NCI-H748 (cell line): ENCODE measurements at regions not wholly inside any gene's neighbourhood (a gene's known extent, or its start where the extent isn't known, plus 50 kb on each side); places are given as distances from the start of the nearest gene placed in this dataset.
"Not testable (repeated sequence)": the region's sequence is repeated elsewhere in the genome, so short reads cannot be mapped to it uniquely, and the experiment has no call there.

Experiments used
- DNase-seq: peaks from one replicate; lab custom pipeline; 2025; ENCODE audit not compliant: unreplicated experiment; lab: John Stamatoyannopoulos, UW

DNA sequence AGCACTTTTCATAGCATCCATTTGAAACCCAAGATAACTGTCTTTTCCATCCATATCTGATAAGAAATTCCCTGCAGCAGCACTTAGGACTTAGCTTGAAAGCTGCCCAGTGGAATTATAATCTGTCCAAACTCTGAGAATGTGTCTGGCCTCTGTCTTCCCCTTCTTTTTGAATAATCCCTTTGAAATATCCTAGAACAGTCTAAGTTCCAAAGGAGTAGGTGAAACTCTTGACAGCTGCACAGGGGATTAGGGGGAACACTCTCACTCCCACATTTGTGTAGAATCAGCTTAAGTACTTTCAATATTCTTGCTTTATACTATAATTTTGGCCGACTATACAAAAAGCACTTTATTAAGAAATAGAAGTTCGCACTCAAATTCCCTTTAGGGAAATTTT lies 157.7 kb downstream of the PAPSS1 start:
- no peak for DNase-seq

DNA sequence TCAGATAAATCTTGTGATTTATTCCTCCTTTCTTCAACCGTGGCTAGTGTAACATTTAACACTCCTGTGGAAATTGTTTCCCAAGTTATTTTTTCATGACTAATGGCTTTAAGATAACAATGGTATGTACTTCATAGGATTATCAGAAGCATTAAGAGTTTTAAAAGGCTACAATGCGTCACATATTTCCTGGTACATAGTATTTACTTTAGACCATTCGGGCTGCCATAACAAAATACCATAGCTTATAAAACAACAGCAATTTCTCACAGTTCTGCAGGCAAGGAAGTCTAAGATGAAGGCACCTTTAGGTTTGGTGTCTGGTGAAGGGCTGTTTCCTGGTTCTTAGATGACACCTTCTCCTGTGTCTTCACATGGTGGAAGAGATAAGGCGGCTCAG lies 158.6 kb downstream of the PAPSS1 start:
- DNase-seq: no peak

DNA sequence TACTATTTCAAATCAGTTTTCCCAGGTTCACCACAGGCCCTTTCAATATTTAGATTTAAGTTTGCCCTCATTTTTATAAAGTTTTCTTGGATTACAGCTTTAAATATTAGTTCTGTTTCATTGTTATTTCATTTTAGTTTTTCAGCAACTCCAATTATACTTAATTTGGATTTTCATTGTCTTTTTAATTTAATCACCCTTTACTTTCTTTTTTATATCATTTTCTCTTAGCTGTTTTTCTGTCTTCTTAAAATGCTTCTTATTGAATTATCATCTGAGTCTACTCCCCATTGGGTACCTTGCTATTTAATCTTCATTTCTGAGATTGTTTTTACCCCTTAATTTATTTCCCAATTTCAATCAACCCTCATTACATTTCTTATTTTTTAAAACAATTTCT lies 160.4 kb downstream of the PAPSS1 start:
- no peak for DNase-seq

DNA sequence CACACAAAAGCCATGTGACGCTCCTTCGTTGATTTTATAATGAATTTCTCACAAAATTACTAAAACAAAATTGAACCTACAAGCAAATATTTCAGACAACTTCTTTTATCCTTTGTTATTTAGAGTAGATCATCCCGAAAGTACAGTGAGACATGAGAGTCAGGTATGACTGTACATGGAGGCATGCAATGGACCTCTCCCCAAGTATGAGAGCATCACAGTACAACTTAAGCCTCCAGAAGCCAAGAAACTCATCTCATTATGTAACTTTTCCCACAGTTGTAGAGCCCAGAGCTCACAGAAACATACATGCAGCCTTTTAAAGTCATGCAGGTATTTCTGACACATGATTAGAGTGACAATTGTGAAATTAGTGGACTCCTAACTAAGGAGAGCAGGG lies 167.7 kb downstream of the PAPSS1 start:
- no peak for DNase-seq

DNA sequence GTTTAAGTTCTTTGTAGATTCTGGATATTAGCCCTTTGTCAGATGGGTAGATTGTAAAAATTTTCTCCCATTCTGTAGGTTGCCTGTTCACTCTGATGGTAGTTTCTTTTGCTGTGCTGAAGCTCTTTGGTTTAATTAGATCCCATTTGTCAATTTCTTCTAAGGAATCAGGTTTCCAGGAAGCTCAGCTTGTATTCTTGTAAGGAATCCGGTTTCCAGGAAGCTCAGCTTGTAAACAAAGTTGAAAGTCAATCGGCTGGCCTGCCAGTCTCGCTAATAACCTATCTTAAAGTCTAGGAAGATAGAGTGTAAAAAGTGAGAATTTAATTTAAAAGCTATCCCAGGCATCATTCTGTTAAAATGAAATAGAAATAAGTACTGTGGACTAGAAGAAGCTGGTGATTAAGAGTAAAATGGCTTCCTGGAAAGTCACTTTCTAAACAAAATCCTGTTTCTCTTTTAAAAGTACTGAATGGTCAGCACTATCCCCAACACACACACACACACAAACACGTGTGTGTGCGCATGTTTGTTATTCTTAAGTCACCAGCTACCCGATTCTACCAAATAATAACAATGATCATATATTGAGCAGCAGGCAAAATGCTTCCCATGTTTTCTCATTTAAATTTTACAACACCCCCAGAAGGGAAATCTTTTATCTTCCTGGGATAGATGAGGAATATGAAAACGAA lies 171.7 kb downstream of the PAPSS1 start:
- DNase-seq: no peak

DNA sequence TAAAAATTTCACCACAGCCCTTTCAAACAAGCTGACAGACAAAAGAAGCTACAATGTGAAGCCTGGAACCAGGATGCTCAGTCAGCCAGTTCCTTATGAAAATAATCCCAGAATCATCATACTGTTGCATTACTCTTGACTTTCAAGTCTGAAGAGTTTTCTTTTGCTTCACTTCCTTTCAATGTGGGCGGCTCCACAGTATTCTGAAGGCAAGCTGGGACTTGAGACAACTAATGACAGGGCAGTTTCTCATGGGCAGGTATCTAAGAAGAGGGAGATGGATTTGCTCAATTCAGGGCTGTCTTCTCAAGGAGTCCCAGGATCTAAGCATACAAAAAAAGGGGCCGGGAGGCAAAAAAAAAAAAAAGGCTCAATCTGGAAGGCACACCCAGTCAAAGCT lies 173.4 kb downstream of the PAPSS1 start:
- no peak for DNase-seq

DNA sequence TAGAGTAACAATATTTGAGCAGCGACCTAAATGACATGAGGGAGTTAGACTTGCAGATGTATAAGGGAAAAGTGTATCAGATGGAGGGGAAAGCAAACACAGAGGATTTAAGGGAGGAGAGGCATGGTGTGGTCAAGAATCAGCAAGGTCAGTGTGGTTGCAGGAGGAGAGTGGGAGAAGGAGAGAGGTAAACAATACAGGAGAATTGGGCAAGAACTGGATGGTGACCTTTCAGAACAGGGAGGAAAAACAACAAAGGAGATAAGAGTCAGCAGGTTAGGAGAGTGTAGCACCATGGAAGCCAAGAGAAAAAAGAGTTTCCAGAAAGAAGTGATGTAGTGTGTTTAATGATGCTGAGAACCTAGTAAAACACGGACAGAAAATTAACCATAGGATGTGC lies 178.5 kb downstream of the PAPSS1 start:
- no peak for DNase-seq

DNA sequence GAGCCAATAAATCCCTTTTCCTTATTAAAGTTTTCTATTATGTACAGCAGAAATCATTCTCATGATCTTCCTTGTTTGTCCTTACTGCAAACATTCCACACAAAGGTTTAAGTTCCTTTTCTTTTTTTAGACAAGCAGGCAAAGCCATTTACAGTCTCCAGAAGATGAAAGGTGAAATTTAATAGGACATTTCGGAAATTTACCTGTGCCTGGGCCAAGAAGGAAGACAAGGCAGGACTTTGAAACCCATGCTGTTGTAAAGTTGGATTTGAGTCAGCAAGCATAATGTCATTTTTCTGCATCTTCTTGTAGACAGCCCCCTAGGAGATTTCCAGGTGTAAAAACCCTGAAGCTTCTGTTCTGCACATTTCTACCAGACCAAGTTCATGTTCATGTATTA lies 188.1 kb downstream of the PAPSS1 start:
- no peak for DNase-seq

DNA sequence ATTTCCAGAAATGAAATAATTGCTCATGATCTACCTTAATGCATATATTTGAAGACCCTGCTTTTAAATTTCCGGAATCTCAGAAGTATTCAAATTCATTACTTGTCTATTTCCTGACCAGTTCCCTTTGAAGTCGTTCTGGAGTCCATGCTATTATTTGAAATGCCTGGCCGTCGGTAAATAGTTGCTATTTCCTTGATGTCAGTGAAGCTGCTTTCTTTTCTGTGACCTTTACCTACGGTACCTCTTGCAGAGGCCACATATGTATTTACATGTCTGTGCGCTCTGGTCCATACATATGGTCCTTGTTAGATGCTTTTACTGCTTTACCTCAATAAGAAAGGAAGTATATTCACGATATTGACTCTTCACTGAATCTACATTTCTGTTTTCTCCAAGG lies 199.7 kb downstream of the PAPSS1 start:
- no peak for DNase-seq

DNA sequence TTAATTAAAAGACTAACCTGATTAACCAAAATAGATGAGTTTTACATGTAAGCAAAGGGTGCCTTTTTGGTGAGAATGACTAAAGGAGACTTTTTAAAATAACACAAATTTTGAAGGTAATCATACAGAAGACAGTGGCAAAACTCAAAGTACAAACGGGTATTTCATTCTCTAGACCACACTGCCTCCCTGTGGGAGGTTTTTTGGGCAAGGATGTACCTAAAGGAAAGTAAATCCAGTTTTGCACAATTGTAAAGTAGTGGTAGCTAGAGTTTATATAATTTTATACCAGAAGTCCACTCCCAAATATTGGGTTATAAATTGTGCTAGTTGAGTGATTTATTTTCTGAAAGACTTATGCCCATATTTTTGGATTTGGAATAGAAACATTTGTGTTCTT lies 201.0 kb downstream of the PAPSS1 start:
- peak; percentile 28 for DNase-seq

DNA sequence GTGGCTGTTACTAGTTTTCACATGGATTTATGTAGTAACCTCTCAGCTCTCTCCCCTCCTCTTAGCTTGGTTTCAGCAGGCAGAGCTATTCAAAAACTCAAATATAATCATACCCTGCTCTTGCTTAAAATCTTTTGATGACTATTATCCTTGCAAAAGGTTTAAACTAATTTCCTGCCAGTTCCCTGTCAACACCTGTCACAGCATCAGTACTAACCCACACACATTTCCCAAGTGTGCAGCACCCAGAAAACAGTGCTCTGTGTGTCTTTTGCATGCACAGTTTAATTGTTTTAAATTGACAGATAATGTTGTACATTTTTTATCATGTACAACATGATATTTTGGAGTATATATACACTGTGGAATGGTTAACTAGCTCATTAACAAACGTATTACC lies 202.0 kb downstream of the PAPSS1 start:
- no peak for DNase-seq

DNA sequence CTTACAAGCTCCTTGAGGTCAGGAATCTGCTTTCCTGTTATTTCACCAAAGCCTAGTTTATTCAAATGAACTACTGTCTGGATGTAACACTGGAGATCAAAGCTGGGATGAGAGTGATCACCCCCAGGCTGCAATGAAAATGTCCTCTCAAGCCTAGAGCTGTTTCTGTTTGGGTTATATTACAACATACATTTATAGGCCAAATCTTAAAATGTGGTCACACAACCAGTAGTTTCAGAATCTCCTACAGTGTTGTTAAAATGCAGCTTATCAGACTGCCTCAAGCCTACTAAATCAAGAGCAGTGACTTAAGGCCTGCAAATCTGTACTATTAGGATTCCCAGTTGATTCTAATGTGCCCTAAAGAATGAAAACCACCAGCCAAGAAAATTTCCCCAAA lies 207.5 kb downstream of the PAPSS1 start:
- no peak for DNase-seq

DNA sequence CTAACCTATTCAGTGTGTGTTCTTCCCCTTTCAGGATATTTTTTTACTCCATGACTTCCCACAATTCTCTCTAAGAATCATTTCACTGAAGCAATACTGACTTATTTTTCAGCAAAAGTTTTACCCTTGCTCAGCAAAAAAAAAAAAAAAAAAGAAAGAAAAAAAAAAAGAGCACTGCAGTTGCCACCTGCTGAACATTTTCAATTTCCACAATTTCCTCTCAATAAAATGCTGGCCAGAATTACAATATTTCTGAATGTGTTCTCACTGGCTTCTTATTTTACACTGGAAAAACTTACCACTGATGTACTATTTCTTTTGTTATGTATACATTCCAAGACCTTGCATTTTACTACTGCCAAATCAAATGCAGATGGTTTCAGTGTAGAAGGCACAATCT lies 210.4 kb downstream of the PAPSS1 start:
- no peak for DNase-seq

DNA sequence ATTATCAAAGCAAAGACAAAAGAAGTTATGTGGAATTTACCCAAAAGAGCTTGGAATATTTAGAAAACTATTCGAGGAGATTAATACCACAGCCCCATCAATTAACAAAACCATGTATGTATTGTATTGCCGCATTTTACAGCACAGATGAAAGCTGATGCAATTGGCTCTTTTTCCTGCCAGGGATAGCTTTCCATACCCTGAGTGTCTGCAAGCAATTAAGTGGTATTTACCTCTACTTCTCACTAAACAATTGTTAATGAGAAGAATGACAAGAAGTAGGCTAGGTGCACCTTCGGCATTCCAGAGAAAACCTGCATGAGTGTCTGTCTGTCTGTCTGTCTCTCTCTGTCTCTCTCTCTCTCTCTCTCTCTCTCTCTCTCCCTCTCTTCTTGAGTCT lies 219.5 kb downstream of the PAPSS1 start:
- DNase-seq: no peak

DNA sequence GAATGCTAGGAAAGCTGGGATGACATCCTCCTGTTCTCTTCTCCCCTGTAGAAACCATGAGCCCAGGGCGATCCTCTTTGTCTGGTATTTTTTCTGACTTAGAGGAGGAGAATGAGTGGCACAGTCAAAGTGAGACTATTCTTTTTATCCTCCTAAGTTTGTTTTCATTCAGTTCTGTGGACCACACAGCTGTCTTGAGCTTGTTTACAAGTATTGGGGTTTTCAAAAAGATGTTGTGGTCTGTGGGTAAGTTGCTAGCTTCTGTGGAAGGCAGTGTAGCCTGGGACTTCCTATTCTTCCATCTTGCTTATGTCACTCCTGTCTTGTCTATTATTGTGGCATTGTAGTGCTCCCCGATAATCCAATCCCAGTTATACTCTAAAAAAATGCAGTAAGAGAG lies 223.0 kb downstream of the PAPSS1 start:
- DNase-seq: no peak

DNA sequence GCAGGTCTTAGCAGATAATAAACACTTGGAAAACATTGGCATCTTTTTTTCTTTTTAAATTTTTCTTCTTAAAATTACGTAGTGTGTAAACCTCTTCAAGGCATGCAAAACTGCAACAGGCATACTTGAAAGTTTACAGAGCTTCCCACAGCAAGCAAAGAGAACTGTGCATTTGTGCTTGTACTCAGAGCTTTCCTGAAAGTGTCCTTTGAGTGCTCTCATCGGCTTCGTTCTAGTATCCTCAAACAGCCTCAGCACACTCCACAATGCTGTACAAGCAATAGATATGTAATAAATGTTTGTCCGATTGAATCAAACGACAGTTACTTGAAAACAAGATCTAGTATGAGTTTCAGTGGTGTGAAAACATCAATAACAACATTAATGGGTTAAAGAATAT lies 227.5 kb downstream of the PAPSS1 start:
- DNase-seq: no peak

DNA sequence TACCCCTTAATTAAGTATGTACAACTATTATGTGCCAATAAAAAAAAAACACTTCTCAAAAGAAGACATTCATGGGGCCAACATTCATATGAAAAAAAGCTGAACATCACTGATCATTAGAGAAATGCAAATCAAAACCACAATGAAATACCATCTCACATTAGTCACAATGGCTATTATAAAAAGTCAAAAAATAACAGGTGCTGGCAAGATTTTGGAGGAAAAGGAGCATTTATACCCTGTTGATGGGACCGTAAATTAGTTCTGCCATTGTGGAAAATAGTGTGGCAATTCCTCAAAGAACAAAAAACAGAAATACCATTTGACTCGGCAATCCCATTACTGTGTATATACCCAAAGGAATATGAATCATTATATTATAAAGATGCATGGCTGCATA lies 229.9 kb downstream of the PAPSS1 start:
- no peak for DNase-seq

DNA sequence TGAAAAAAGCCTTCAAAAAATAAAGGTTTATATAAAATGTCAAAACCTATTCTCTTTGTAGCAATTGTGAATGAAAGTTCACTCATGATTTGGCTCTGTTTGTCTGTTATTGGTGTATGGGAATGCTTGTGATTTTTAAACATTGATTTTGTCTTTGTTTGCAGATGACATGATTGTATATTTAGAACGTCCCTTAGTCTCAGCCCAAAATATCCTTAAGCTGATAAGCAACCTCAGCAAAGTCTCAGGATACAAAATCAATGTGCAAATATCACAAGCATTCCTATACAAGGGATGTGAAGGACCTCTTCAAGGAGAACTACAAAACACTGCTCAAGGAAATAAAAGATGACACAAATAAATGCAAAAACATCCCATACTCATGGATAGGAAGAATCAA lies 236.4 kb downstream of the PAPSS1 start:
- DNase-seq: not testable (repeated sequence)

DNA sequence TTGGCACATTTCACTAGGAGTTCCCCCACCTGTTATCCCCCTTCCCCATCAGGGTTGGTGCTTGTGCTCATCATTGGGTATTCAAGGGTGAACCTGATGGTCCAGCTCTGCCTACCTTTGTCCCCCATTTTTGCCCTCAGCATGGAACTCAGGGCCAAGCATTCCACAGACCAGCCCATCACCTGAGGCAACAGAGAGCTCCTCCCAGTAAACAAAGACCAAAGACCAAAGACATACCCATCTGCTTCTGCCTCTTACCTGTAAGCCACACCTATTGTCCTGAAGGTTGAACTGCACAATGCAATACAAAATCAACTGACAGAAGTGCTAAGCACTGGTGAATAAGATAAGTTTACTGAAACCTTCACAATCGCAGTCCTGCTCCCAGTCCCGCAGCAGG lies 237.5 kb downstream of the PAPSS1 start:
- no peak for DNase-seq

DNA sequence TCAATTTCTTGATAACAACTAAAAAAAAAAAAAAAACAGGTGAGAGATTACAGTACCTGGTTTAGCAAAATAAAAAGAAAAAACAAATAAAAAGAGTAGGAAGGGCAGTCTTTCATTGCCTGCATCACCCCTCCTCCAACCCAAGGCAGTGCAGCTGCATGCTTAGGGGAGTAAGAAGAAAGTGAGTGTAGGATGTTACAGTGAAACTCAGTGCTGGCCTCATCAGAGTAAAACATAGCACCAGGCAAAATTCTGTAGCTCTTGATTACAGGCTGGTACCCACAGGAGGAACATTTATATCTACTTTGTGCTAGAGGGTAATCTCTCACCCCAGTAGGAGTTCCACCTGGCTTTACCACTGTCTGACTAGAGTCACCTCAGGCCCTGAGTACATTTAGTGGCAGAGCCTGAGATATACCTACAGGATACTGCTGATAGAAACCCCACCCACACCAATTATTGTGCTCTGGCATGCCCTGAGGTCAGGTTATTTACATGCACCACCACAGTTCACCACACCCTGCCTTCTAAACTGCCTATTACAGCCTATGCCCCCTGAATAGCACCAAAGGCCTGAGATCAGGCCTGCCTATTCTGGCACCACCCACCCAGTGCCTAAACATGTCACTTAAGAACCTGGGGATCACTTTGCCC lies 241.6 kb downstream of the PAPSS1 start:
- DNase-seq: no peak

DNA sequence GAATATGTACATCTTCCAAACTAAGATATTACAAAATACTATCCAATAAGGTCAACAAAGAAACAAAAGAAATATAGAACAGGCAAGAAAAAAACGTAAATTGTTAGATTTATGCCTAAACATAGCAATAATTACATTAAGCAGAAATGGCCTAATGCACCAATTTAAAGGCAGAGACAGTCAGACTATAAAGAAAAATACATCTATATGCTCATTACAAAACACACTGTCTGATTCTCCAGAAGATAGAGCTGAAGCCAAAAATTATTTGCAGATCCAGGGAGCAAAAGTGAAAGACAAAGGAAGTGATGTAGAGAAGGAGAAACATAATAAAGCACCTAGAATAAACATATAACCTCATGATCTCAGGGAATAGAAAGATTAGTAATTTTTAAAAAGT lies 246.9 kb downstream of the PAPSS1 start:
- no peak for DNase-seq

DNA sequence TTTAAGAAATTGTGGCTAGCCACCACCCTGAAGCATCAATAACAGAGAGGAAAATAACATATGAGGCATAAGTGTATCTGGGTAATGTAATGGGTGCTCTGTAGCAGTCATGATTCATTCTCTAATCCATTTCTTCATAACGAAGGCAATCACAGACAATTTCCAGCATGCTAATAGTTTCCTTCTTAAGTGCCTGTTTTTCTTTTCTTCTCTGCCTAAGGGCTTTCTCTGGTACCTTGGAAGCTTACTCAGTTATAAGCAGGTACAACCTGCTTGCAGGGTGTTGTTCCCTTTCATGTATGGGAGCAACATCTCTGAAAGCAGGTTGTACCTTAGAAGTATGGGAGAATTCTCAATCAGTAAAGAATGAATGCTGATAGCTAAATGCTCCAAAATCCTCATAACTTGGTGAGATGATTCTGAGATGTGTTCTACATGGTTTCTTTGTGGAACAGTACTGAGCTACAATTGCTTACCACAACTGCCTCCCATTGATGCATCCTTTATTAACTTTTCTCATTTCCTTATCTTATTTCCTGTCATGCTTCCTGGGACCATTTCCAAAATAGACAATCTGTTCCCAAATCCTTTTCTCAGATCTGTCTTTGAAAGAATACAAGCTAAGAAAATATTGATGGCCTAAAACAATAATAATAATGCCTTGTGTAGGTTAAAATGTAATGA lies 247.6 kb downstream of the PAPSS1 start:
- no peak for DNase-seq

DNA sequence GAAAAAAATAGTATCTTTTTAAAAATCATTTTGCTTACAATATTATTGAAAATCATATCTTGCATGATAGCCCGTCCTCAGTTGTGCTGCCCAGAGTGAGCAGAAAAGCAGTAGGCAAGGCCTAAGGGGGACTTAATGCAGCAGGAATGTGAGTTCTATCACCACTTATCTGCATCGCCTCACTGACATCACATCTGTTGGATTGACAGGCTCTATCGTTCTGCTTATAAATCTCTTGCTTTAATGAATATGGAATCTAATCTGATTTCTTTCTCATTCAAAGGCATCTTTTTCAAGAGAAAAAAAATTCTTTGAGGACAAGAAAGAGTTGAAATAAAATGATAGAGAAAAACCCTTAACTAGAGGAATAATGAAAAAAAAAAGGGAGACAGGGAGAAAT lies 249.9 kb downstream of the PAPSS1 start:
- DNase-seq: no peak
